K562 (cell line): ENCODE measurements at regions not wholly inside any gene's neighbourhood (a gene's known extent, or its start where the extent isn't known, plus 50 kb on each side); places are given as distances from the start of the nearest gene placed in this dataset.

ENCODE experiments used
- ATF1 ChIP-seq, 2 experiments: fragments of 450-650 bp in 1 of 2; IDR thresholded peaks; 2 replicates each; pipeline ENCODE4 v1.6.1; 2016; ENCODE audit warnings: missing compliant biosample characterization in 1 of 2, missing genetic modification characterization in 1 of 2
- CAMTA2 ChIP-seq: fragments of 250-450 bp; sonication (Bioruptor Pico); conservative IDR thresholded peaks from 2 replicates; pipeline ENCODE4 v1.5.1; 2022
- FOXO4 ChIP-seq: fragments of 450-650 bp; formaldehyde crosslinking; IDR thresholded peaks from 2 replicates; pipeline ENCODE4 v1.4.0; 2020; ENCODE audit warnings: mild to moderate bottlenecking, moderate library complexity
- NEUROD1 ChIP-seq: fragments of 150-350 bp; IDR thresholded peaks from 2 replicates; pipeline ENCODE4 v1.6.1; 2014; ENCODE audit warnings: borderline replicate concordance, low read length, low read depth; ENCODE audit not compliant: partially characterized antibody
- RFX5 ChIP-seq: IDR thresholded peaks from 2 replicates; pipeline ENCODE4 v1.6.1; 2011; ENCODE audit warnings: low read depth, mild to moderate bottlenecking, improper control_type of control experiment, low read length
- TRIM28 ChIP-seq: fragments of 450-650 bp; IDR thresholded peaks from 2 replicates; pipeline ENCODE4 v1.6.1; 2017
- YBX1 ChIP-seq: fragments of 450-650 bp; IDR thresholded peaks from 2 replicates; pipeline ENCODE4 v1.7.1; 2016; ENCODE audit warnings: mild to moderate bottlenecking
- ZNF79 ChIP-seq: fragments of 250-450 bp; sonication (Bioruptor Pico); IDR thresholded peaks from 2 replicates; pipeline ENCODE4 v1.4.0; 2020; ENCODE audit warnings: low read depth, mild to moderate bottlenecking, moderate library complexity
- TF ChIP-seq, protein P1 (sequence below): fragments of 250-450 bp; sonication (Bioruptor Pico); IDR thresholded peaks from 2 replicates; pipeline ENCODE4 v1.4.0; 2020
- TF ChIP-seq, protein P2 (sequence below): fragments of 450-650 bp; IDR thresholded peaks from 2 replicates; pipeline ENCODE4 v1.6.1; 2017; ENCODE audit warnings: antibody characterized with exemption, mild to moderate bottlenecking

DNA sequence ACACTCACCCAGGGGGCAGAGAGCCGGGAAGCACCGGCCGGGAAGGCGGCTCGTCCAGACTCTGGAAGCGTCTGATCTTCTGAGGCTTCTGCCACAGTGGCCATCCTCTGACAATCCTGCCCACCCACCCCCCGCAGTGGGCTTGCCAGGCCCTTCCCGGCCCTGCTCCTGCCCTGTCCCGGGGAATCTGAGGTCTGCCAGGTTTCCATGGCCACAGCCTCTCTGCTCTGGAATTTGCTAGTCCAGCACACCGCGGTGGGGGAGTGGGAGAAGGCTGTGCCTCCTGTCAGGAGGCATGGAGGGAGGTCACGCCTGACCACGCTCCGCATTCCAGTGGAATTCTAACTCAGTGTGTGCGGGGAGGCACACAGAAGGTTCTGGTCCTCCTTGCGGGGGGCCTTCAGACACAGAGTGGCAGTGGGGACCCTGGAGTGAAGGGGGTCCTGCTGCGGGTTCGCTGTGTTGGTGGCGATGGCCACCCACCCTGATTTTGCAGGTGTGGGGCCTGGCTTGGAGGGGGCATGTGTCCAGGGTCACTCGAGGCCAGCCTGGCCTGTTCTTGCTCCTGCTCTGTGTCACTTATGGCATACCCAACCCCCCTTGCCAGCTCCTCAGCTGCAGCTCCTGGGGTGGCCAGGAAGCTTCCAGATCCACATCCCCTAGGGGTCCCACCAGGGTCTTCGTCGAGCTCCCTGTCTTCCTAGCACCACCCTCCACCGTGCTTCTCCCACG lies 55.6 kb upstream of the ADRA2C start (continued):
- TF ChIP-seq FOXO4 (CRISPR knock-in tag) (no peak), CAMTA2 (no peak), ATF1 (CRISPR knock-in tag; IDR thresholded peaks at IDR 0.05) (no peak), ATF1 (tag; IDR thresholded peaks at IDR 0.05) (no peak), TRIM28 (no peak), ZNF79 (no peak), NEUROD1 (no peak), YBX1 (no peak), RFX5 (no peak)
- TF ChIP-seq, protein P1, sequence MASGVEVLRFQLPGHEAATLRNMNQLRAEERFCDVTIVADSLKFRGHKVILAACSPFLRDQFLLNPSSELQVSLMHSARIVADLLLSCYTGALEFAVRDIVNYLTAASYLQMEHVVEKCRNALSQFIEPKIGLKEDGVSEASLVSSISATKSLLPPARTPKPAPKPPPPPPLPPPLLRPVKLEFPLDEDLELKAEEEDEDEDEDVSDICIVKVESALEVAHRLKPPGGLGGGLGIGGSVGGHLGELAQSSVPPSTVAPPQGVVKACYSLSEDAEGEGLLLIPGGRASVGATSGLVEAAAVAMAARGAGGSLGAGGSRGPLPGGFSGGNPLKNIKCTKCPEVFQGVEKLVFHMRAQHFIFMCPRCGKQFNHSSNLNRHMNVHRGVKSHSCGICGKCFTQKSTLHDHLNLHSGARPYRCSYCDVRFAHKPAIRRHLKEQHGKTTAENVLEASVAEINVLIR (CRISPR knock-in tag): no peak
- TF ChIP-seq, protein P2, sequence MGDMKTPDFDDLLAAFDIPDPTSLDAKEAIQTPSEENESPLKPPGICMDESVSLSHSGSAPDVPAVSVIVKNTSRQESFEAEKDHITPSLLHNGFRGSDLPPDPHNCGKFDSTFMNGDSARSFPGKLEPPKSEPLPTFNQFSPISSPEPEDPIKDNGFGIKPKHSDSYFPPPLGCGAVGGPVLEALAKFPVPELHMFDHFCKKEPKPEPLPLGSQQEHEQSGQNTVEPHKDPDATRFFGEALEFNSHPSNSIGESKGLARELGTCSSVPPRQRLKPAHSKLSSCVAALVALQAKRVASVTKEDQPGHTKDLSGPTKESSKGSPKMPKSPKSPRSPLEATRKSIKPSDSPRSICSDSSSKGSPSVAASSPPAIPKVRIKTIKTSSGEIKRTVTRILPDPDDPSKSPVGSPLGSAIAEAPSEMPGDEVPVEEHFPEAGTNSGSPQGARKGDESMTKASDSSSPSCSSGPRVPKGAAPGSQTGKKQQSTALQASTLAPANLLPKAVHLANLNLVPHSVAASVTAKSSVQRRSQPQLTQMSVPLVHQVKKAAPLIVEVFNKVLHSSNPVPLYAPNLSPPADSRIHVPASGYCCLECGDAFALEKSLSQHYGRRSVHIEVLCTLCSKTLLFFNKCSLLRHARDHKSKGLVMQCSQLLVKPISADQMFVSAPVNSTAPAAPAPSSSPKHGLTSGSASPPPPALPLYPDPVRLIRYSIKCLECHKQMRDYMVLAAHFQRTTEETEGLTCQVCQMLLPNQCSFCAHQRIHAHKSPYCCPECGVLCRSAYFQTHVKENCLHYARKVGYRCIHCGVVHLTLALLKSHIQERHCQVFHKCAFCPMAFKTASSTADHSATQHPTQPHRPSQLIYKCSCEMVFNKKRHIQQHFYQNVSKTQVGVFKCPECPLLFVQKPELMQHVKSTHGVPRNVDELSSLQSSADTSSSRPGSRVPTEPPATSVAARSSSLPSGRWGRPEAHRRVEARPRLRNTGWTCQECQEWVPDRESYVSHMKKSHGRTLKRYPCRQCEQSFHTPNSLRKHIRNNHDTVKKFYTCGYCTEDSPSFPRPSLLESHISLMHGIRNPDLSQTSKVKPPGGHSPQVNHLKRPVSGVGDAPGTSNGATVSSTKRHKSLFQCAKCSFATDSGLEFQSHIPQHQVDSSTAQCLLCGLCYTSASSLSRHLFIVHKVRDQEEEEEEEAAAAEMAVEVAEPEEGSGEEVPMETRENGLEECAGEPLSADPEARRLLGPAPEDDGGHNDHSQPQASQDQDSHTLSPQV: no peak
- TF ChIP-seq, all 486 proteins: peak for 0
